ENCODE measurements at regions not wholly inside any gene's neighbourhood (a gene's known extent, or its start where the extent isn't known, plus 50 kb on each side); places are given as distances from the start of the nearest gene placed in this dataset.

DNA sequence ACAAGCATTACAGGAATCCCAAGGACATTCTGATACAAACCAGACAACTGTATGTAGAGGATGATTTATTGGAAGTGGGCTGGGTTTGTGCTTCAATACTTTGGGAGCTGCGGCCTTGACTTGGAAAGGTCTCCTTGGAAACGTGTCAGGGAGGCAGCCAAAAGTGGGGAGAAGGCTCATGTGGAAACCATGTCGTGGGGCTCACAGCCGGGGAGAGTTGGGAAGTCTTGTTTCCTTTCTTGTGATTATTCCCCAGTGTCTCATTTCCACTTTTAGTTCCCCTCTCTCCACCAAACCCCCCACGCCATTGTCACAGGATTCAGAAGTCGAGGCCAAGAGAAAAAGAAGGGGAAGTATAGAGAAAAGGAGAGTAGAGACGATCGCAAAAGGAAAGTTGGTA is 53.9 kb upstream of the SFMBT2 start:
- in situ Hi-C loops (cut with HindIII; ENCODE audit: low sequenced_read_pairs), result no loop called here
- no peak overlapping the region for H3K4me3 ChIP-seq (ENCODE audit: low read depth, low read length)
- TF ChIP-seq, protein P1, sequence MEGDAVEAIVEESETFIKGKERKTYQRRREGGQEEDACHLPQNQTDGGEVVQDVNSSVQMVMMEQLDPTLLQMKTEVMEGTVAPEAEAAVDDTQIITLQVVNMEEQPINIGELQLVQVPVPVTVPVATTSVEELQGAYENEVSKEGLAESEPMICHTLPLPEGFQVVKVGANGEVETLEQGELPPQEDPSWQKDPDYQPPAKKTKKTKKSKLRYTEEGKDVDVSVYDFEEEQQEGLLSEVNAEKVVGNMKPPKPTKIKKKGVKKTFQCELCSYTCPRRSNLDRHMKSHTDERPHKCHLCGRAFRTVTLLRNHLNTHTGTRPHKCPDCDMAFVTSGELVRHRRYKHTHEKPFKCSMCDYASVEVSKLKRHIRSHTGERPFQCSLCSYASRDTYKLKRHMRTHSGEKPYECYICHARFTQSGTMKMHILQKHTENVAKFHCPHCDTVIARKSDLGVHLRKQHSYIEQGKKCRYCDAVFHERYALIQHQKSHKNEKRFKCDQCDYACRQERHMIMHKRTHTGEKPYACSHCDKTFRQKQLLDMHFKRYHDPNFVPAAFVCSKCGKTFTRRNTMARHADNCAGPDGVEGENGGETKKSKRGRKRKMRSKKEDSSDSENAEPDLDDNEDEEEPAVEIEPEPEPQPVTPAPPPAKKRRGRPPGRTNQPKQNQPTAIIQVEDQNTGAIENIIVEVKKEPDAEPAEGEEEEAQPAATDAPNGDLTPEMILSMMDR (IDR thresholded peaks at IDR 0.05; ENCODE audit: low read depth, low read length), result no peak
- DNase-seq (ENCODE audit: low read depth, low spot score), result no peak

Measured in astrocyte of the spinal cord (primary cell).